Astrocyte (in vitro differentiated cells and primary cell): ENCODE measurements at regions not wholly inside any gene's neighbourhood (a gene's known extent, or its start where the extent isn't known, plus 50 kb on each side); places are given as distances from the start of the nearest gene placed in this dataset.
A peak's percentile ranks its signal among the peaks of the same experiment; 100 is the strongest.

ENCODE experiments used
- DNase-seq: peaks from one replicate; pipeline ENCODE4 v3.0.0-alpha.2; 2010; ENCODE audit warnings: low read depth
- FAIRE-seq: peaks from 2 replicates; lab custom pipeline; 2011; peaks lifted over from hg19 to GRCh38; lab: Jason Lieb, UNC
- H2AFZ ChIP-seq: 2 replicates; pipeline ENCODE4 v1.6.0; 2012; ENCODE audit warnings: low read depth, low read length, inconsistent platforms
- H3K27ac ChIP-seq: 2 replicates; pipeline ENCODE4 v1.5.1; 2011; ENCODE audit warnings: low read depth, low read length, inconsistent platforms
- H3K27me3 ChIP-seq: 2 replicates; pipeline ENCODE4 v1.6.0; 2011; ENCODE audit warnings: low read length, inconsistent platforms; ENCODE audit not compliant: insufficient read depth
- H3K36me3 ChIP-seq: 2 replicates; pipeline ENCODE4 v1.5.1; 2011; ENCODE audit warnings: low read length, inconsistent platforms; ENCODE audit not compliant: insufficient read depth
- H3K4me1 ChIP-seq: 2 replicates; pipeline ENCODE4 v1.5.1; 2011; ENCODE audit warnings: low read length, inconsistent platforms; ENCODE audit not compliant: insufficient read depth
- H3K4me2 ChIP-seq: 2 replicates; pipeline ENCODE4 v1.6.0; 2012; ENCODE audit warnings: low read length, inconsistent platforms
- H3K4me3 ChIP-seq: 2 replicates; pipeline ENCODE4 v1.5.1; 2011; ENCODE audit warnings: low read depth, mild to moderate bottlenecking, low read length, inconsistent platforms; ENCODE audit not compliant: insufficient read depth
- H3K79me2 ChIP-seq: 2 replicates; pipeline ENCODE4 v1.6.0; 2012; ENCODE audit warnings: mild to moderate bottlenecking, low read length, inconsistent platforms; ENCODE audit not compliant: insufficient read depth
- H3K9ac ChIP-seq: 2 replicates; pipeline ENCODE4 v1.6.0; 2012; ENCODE audit warnings: mild to moderate bottlenecking, low read length, inconsistent platforms
- H3K9me3 ChIP-seq: 2 replicates; pipeline ENCODE4 v1.5.1; 2012; ENCODE audit warnings: low read depth, mild to moderate bottlenecking, low read length, inconsistent platforms; ENCODE audit not compliant: insufficient read depth
- H4K20me1 ChIP-seq: 2 replicates; pipeline ENCODE4 v1.6.0; 2012; ENCODE audit warnings: low read length, inconsistent platforms; ENCODE audit not compliant: insufficient read depth
- H3K27ac Mint-ChIP-seq: one replicate; pipeline ENCODE4 v1.8.0; 2021; ENCODE audit warnings: mild to moderate bottlenecking, mixed read lengths; ENCODE audit not compliant: unreplicated experiment
- H3K27me3 Mint-ChIP-seq: one replicate; pipeline ENCODE4 v1.8.0; 2021; ENCODE audit warnings: low read depth, mixed read lengths; ENCODE audit not compliant: unreplicated experiment
- H3K36me3 Mint-ChIP-seq: one replicate; pipeline ENCODE4 v1.8.0; 2021; ENCODE audit warnings: low read depth, mixed read lengths; ENCODE audit not compliant: unreplicated experiment
- H3K4me1 Mint-ChIP-seq: one replicate; pipeline ENCODE4 v1.8.0; 2021; ENCODE audit warnings: low read depth, mixed read lengths; ENCODE audit not compliant: unreplicated experiment
- H3K4me3 Mint-ChIP-seq: one replicate; pipeline ENCODE4 v1.8.0; 2021; ENCODE audit warnings: mild to moderate bottlenecking, moderate library complexity, mixed read lengths; ENCODE audit not compliant: unreplicated experiment
- H3K9me3 Mint-ChIP-seq: one replicate; pipeline ENCODE4 v1.8.0; 2021; ENCODE audit warnings: mild to moderate bottlenecking, mixed read lengths; ENCODE audit not compliant: unreplicated experiment
- CTCF ChIP-seq: IDR thresholded peaks from 2 replicates; pipeline ENCODE4 v1.5.1; 2011; ENCODE audit warnings: low read depth, mild to moderate bottlenecking, inconsistent platforms, low read length, moderate library complexity; ENCODE audit not compliant: insufficient read depth
- EZH2 ChIP-seq: IDR thresholded peaks from 2 replicates; pipeline ENCODE4 v1.6.1; 2012; ENCODE audit warnings: mild to moderate bottlenecking, low read length, inconsistent platforms; ENCODE audit not compliant: insufficient read depth

GRCh38 chr1:73635021-73635420, 563.0 kb downstream of the LRRIQ3 start:
- Mint-ChIP-seq H3K27ac (no peak overlapping the region), H3K9me3 (no peaks in the 10 kb centered on the region), H3K4me1 (no peaks in the 10 kb centered on the region), H3K4me3 (no peak overlapping the region), H3K36me3 (no peaks in the 10 kb centered on the region), H3K27me3 (no peaks in the 10 kb centered on the region)
- Histone ChIP-seq H3K9me3 (no peaks in the 10 kb centered on the region), H2AFZ (no peak overlapping the region), H3K79me2 (no peaks in the 10 kb centered on the region), H3K27me3 (no peaks in the 10 kb centered on the region), H3K4me2 (no peak overlapping the region), H3K4me1 (no peaks in the 10 kb centered on the region), H3K4me3 (no peak overlapping the region), H3K27ac (no peak overlapping the region), H3K9ac (no peak overlapping the region), H3K36me3 (no peaks in the 10 kb centered on the region), H4K20me1 (no peaks in the 10 kb centered on the region)
- DNase-seq (no peak), FAIRE-seq (no peak)
- TF ChIP-seq EZH2 (no peak), CTCF (no peak)

- Histone ChIP-seq H3K27me3 (no peaks in the 10 kb centered on the region), H3K9ac (no peak overlapping the region), H3K4me2 (no peak overlapping the region), H3K4me3 (no peak overlapping the region), H3K36me3 (no peaks in the 10 kb centered on the region), H2AFZ (no peak overlapping the region), H4K20me1 (no peaks in the 10 kb centered on the region), H3K9me3 (no peaks in the 10 kb centered on the region), H3K4me1 (no peaks in the 10 kb centered on the region), H3K27ac (no peak overlapping the region), H3K79me2 (no peaks in the 10 kb centered on the region)
- H3K4me3 Mint-ChIP-seq, result no peak overlapping the region
- no peaks in the 10 kb centered on the region for H3K4me1 Mint-ChIP-seq
- TF ChIP-seq CTCF (no peak), EZH2 (no peak)
- no peaks in the 10 kb centered on the region for H3K9me3 Mint-ChIP-seq
- no peaks in the 10 kb centered on the region for H3K36me3 Mint-ChIP-seq
- H3K27ac Mint-ChIP-seq, result no peak overlapping the region
- H3K27me3 Mint-ChIP-seq, result peaks cover 2% of the 10 kb centered on the region
- FAIRE-seq, result no peak
- no peak for DNase-seq
These were observed 570.3 kb downstream of the LRRIQ3 start for GRCh38 chr1:73627723-73628122.

GRCh38 chr1:73626326-73626725, 571.6 kb downstream of the LRRIQ3 start:
- Histone ChIP-seq H3K9ac (no peak overlapping the region), H4K20me1 (no peaks in the 10 kb centered on the region), H3K4me1 (no peaks in the 10 kb centered on the region), H2AFZ (no peak overlapping the region), H3K36me3 (no peaks in the 10 kb centered on the region), H3K9me3 (no peaks in the 10 kb centered on the region), H3K4me3 (no peak overlapping the region), H3K79me2 (no peaks in the 10 kb centered on the region), H3K27me3 (no peaks in the 10 kb centered on the region), H3K27ac (no peak overlapping the region), H3K4me2 (no peak overlapping the region)
- Mint-ChIP-seq H3K4me3 (no peak overlapping the region), H3K36me3 (no peaks in the 10 kb centered on the region), H3K27me3 (peaks cover 2% of the 10 kb centered on the region), H3K27ac (no peak overlapping the region), H3K9me3 (no peaks in the 10 kb centered on the region), H3K4me1 (no peaks in the 10 kb centered on the region)
- TF ChIP-seq EZH2, result no peak
- TF ChIP-seq CTCF, result no peak
- DNase-seq (peak; percentile 1), FAIRE-seq (no peak)
